MM.1S (cell line): ENCODE measurements at regions not wholly inside any gene's neighbourhood (a gene's known extent, or its start where the extent isn't known, plus 50 kb on each side); places are given as distances from the start of the nearest gene placed in this dataset.

Experiments used
- DNase-seq: peaks from one replicate; pipeline ENCODE4 v3.0.0-alpha.2; 2015
- H2AFZ ChIP-seq: fragments of 300-600 bp; sonication (generic); 2 replicates; pipeline ENCODE4 v1.6.0; 2016; ENCODE audit warnings: antibody characterized with exemption, low read length
- H3F3A ChIP-seq: fragments of 300-600 bp; sonication (generic); 2 replicates; pipeline ENCODE4 v1.6.1; 2016; ENCODE audit warnings: mild to moderate bottlenecking, antibody characterized with exemption, low read length, moderate library complexity, mixed read lengths; ENCODE audit not compliant: insufficient read depth
- H3K27ac ChIP-seq: fragments of 300-600 bp; sonication (generic); 2 replicates; pipeline ENCODE4 v1.5.1; 2016; ENCODE audit warnings: mild to moderate bottlenecking, low read length
- H3K27me3 ChIP-seq: fragments of 300-600 bp; sonication (generic); replicated peaks from 2 replicates; pipeline ENCODE4 v1.6.0; 2016; ENCODE audit warnings: low read length; ENCODE audit not compliant: insufficient read depth
- H3K36me3 ChIP-seq: fragments of 300-600 bp; sonication (generic); replicated peaks from 2 replicates; pipeline ENCODE4 v1.6.1; 2016; ENCODE audit warnings: mild to moderate bottlenecking, low read length, mixed read lengths; ENCODE audit not compliant: insufficient read depth
- H3K4me1 ChIP-seq: fragments of 300-600 bp; sonication (generic); 2 replicates; pipeline ENCODE4 v1.6.1; 2016; ENCODE audit warnings: low read length, mixed read lengths
- H3K4me2 ChIP-seq: fragments of 300-600 bp; sonication (generic); 2 replicates; pipeline ENCODE4 v1.6.0; 2016; ENCODE audit warnings: low read depth, low read length
- H3K4me3 ChIP-seq: fragments of 300-600 bp; sonication (generic); 2 replicates; pipeline ENCODE4 v1.5.1; 2016; ENCODE audit warnings: low read length, mixed read lengths
- H3K79me2 ChIP-seq: fragments of 300-600 bp; sonication (generic); 2 replicates; pipeline ENCODE4 v1.6.1; 2016; ENCODE audit warnings: mixed run types, low read length, mixed read lengths
- H3K9ac ChIP-seq: fragments of 300-600 bp; sonication (generic); 2 replicates; pipeline ENCODE4 v1.6.1; 2016; ENCODE audit warnings: low read length, mixed read lengths
- H3K9me2 ChIP-seq: fragments of 300-600 bp; sonication (generic); replicated peaks from 2 replicates; pipeline ENCODE4 v1.6.1; 2016; ENCODE audit warnings: mild to moderate bottlenecking, low read length, mixed read lengths; ENCODE audit not compliant: insufficient read depth
- H3K9me3 ChIP-seq: fragments of 300-600 bp; sonication (generic); replicated peaks from 2 replicates; pipeline ENCODE4 v1.6.1; 2016; ENCODE audit warnings: mild to moderate bottlenecking, low read length, mixed read lengths; ENCODE audit not compliant: insufficient read depth
- H4K20me1 ChIP-seq: fragments of 300-600 bp; sonication (generic); 2 replicates; pipeline ENCODE4 v1.6.1; 2016; ENCODE audit warnings: mild to moderate bottlenecking, low read length, moderate library complexity, mixed read lengths; ENCODE audit not compliant: insufficient read depth
- CTCF ChIP-seq: fragments of 300-600 bp; sonication (generic); IDR thresholded peaks from 2 replicates; pipeline ENCODE4 v1.5.1; 2016; ENCODE audit warnings: antibody characterized with exemption, low read length, mixed read lengths
- EZH2 ChIP-seq: fragments of 300-600 bp; sonication (generic); optimal IDR thresholded peaks from 2 replicates; pipeline ENCODE3; 2017; ENCODE audit warnings: low read depth, mild to moderate bottlenecking, antibody characterized with exemption, low read length, mixed read lengths
- EZH2phosphoT487 ChIP-seq: fragments of 300-600 bp; sonication (generic); IDR thresholded peaks from 2 replicates; pipeline ENCODE4 v1.6.1; 2018; ENCODE audit warnings: antibody characterized with exemption, low read length

- H3K4me2 ChIP-seq: no peak overlapping the region
- H3K9ac ChIP-seq: no peak overlapping the region
- no peaks in the 10 kb centered on the region for H3K4me1 ChIP-seq
- no peaks in the 10 kb centered on the region for H3K36me3 ChIP-seq
- no peaks in the 10 kb centered on the region for H3F3A ChIP-seq
- H3K79me2 ChIP-seq: no peaks in the 10 kb centered on the region
- no peaks in the 10 kb centered on the region for H3K9me3 ChIP-seq
- DNase-seq: no peak
- no peak for TF ChIP-seq EZH2
- TF ChIP-seq EZH2phosphoT487: no peak
- TF ChIP-seq CTCF: no peak
- no peak overlapping the region for H3K4me3 ChIP-seq
- H3K27ac ChIP-seq: no peak overlapping the region
- H2AFZ ChIP-seq: no peak overlapping the region
- H3K9me2 ChIP-seq: no peaks in the 10 kb centered on the region
- no peaks in the 10 kb centered on the region for H4K20me1 ChIP-seq
- no peaks in the 10 kb centered on the region for H3K27me3 ChIP-seq
Measured at GRCh38 chr2:5077479-5078089, 614.6 kb upstream of the SOX11 start.

GRCh38 chr2:5083402-5083801 lies 608.8 kb upstream of the SOX11 start:
- Histone ChIP-seq H3K27ac (no peak overlapping the region), H3K9me2 (no peaks in the 10 kb centered on the region), H3K4me3 (no peak overlapping the region), H3K4me2 (no peak overlapping the region), H2AFZ (no peak overlapping the region), H3K36me3 (no peaks in the 10 kb centered on the region), H3K9me3 (no peaks in the 10 kb centered on the region), H3K4me1 (no peaks in the 10 kb centered on the region), H4K20me1 (no peaks in the 10 kb centered on the region), H3K27me3 (no peaks in the 10 kb centered on the region), H3K79me2 (no peaks in the 10 kb centered on the region), H3K9ac (no peak overlapping the region), H3F3A (no peaks in the 10 kb centered on the region)
- DNase-seq: no peak
- TF ChIP-seq EZH2phosphoT487: no peak
- TF ChIP-seq EZH2: no peak
- TF ChIP-seq CTCF: no peak

GRCh38 chr2:5089409-5089808 lies 602.8 kb upstream of the SOX11 start:
- Histone ChIP-seq H3K9me3 (no peaks in the 10 kb centered on the region), H3K4me3 (no peak overlapping the region), H3K36me3 (no peaks in the 10 kb centered on the region), H3K9me2 (no peaks in the 10 kb centered on the region), H3K79me2 (no peaks in the 10 kb centered on the region), H3F3A (no peaks in the 10 kb centered on the region), H3K27ac (no peak overlapping the region), H3K4me2 (no peak overlapping the region), H3K4me1 (no peaks in the 10 kb centered on the region), H2AFZ (no peak overlapping the region), H4K20me1 (no peaks in the 10 kb centered on the region), H3K9ac (no peak overlapping the region), H3K27me3 (no peaks in the 10 kb centered on the region)
- TF ChIP-seq EZH2 (no peak), EZH2phosphoT487 (no peak), CTCF (no peak)
- DNase-seq: no peak
